AG04450 (cell line): ENCODE measurements at regions not wholly inside any gene's neighbourhood (a gene's known extent, or its start where the extent isn't known, plus 50 kb on each side); places are given as distances from the start of the nearest gene placed in this dataset.

Experiments used
- CTCF ChIA-PET: fragments of 300-600, 350-600 bp; formaldehyde crosslinking; extraction: SDS; loops from one replicate; lab custom pipeline; 2022; ENCODE audit warnings: antibody characterized with exemption, inconsistent platforms; lab: Charles Lee
- POLR2A ChIA-PET: fragments of 350-600 bp; formaldehyde crosslinking; extraction: SDS; loops from one replicate; lab custom pipeline; 2021; ENCODE audit warnings: antibody characterized with exemption, inconsistent platforms; lab: Yijun Ruan, JAX
- DNase-seq: peaks from one replicate; pipeline ENCODE4 v3.0.0-alpha.2; 2011; ENCODE audit warnings: low read depth, low spot score
- H3K27ac ChIP-seq: one replicate; pipeline ENCODE4 v1.5.1; 2012; ENCODE audit warnings: low read depth, low read length, control low read depth
- H3K27me3 ChIP-seq: one replicate; pipeline ENCODE4 v1.6.0; 2012; ENCODE audit warnings: low read length; ENCODE audit not compliant: control insufficient read depth, insufficient read depth
- H3K4me3 ChIP-seq: 2 replicates; pipeline ENCODE4 v1.5.1; 2011; ENCODE audit warnings: mild to moderate bottlenecking, low read depth, low read length, control low read depth
- H3K9me3 ChIP-seq: 2 replicates; pipeline ENCODE4 v1.5.1; 2012; ENCODE audit warnings: low read length; ENCODE audit not compliant: control insufficient read depth, insufficient read depth
- CTCF ChIP-seq: IDR thresholded peaks from 2 replicates; pipeline ENCODE4 v1.5.1; 2011; ENCODE audit warnings: low read depth, low read length, control low read depth, inconsistent platforms

- ChIA-PET POLR2A (interaction anchor here (0.7 to 2.6 kb wide), 11 partner anchors 17 to 135 kb away, joined by 3 to 24 read pairs (median 6); partner anchors contain the start of gene TRIO), CTCF (interaction anchor here (0.7 to 1.2 kb wide), 2 partner anchors 40 to 269 kb away, joined by 3 read pairs; no protein-coding TSS in a partner anchor)
- TF ChIP-seq CTCF: no peak
- no peaks in the 10 kb centered on the region for H3K9me3 ChIP-seq
- no peaks in the 10 kb centered on the region for H3K27me3 ChIP-seq
- DNase-seq: no peak
- peak overlapping the region; percentile 31 for H3K4me3 ChIP-seq
- H3K27ac ChIP-seq: peak overlapping the region; percentile 99
Observed at GRCh38 chr5:14054965-14055963, 87.9 kb upstream of the TRIO start.

GRCh38 chr5:14054111-14054854 lies 88.9 kb upstream of the TRIO start:
- POLR2A ChIA-PET: interaction anchor here (0.7 to 2.6 kb wide), 11 partner anchors 16 to 136 kb away, joined by 3 to 24 read pairs (median 6); partner anchors contain the start of gene TRIO
- H3K9me3 ChIP-seq: peaks cover 2% of the 10 kb centered on the region; the same call in 1 of the 2 replicates
- no peak for DNase-seq
- no peak for TF ChIP-seq CTCF
- peak overlapping the region; percentile 99 for H3K27ac ChIP-seq
- CTCF ChIA-PET: interaction anchor here (0.7 to 0.8 kb wide), 2 partner anchors 54 to 270 kb away, joined by 3 read pairs; no protein-coding TSS in a partner anchor
- no peak overlapping the region for H3K4me3 ChIP-seq
- H3K27me3 ChIP-seq: no peaks in the 10 kb centered on the region

GRCh38 chr5:14050821-14051220 lies 92.3 kb upstream of the TRIO start:
- H3K27me3 ChIP-seq: no peaks in the 10 kb centered on the region
- TF ChIP-seq CTCF: no peak
- POLR2A ChIA-PET: interaction anchor here (0.7 to 1.1 kb wide), 3 partner anchors 46 to 128 kb away, joined by 5 to 8 read pairs (median 5); no protein-coding TSS in a partner anchor
- peaks cover 2% of the 10 kb centered on the region; the same call in 1 of the 2 replicates for H3K9me3 ChIP-seq
- CTCF ChIA-PET: interaction anchor here (0.7 to 1.4 kb wide), 4 partner anchors 8 to 95 kb away, joined by 3 to 6 read pairs (median 4); no protein-coding TSS in a partner anchor
- no peak overlapping the region for H3K4me3 ChIP-seq
- no peak for DNase-seq
- H3K27ac ChIP-seq: no peak overlapping the region

GRCh38 chr5:14048434-14048833 lies 94.7 kb upstream of the TRIO start:
- peak overlapping the region; percentile 60 for H3K27ac ChIP-seq
- no peak for DNase-seq
- peaks cover 2% of the 10 kb centered on the region; the same call in 1 of the 2 replicates for H3K9me3 ChIP-seq
- H3K4me3 ChIP-seq: no peak overlapping the region
- TF ChIP-seq CTCF: no peak
- H3K27me3 ChIP-seq: no peaks in the 10 kb centered on the region
- POLR2A ChIA-PET: no interaction called here
- CTCF ChIA-PET: interaction anchor here (0.6 kb wide), 1 partner anchor 60 kb away, joined by 3 read pairs; no protein-coding TSS in a partner anchor
